K562 (cell line): ENCODE measurements at regions not wholly inside any gene's neighbourhood (a gene's known extent, or its start where the extent isn't known, plus 50 kb on each side); places are given as distances from the start of the nearest gene placed in this dataset.

Experiments
- ATF3 ChIP-seq, 2 experiments: fragments of 450-650 bp in 1 of 2; sonication (generic) in 1 of 2; formaldehyde crosslinking in 1 of 2; IDR thresholded peaks in 1 of 2; conservative IDR thresholded peaks in 1 of 2; 2 replicates each; pipeline versions ENCODE4 v1.6.1 to v1.8.1; 2016 to 2023; ENCODE audit warnings: mild to moderate bottlenecking in 2 of 2, moderate library complexity in 2 of 2, inconsistent platforms in 1 of 2, missing genetic modification reagents in 1 of 2
- CREBBP ChIP-seq: IDR thresholded peaks from one replicate; pipeline ENCODE4 v1.6.1; 2012; ENCODE audit warnings: low read depth, mild to moderate bottlenecking, control low read depth, inconsistent platforms, low read length
- EWSR1 ChIP-seq: fragments of 450-650 bp; IDR thresholded peaks from 2 replicates; pipeline ENCODE4 v1.6.1; 2018; ENCODE audit warnings: borderline replicate concordance, mild to moderate bottlenecking, low read depth, moderate library complexity; ENCODE audit not compliant: partially characterized antibody
- HOMEZ ChIP-seq: fragments of 250-450 bp; sonication (Bioruptor Pico); IDR thresholded peaks from 2 replicates; pipeline ENCODE4 v1.4.0; 2020; ENCODE audit warnings: mild to moderate bottlenecking, moderate library complexity
- NR1H2 ChIP-seq: sonication (generic); formaldehyde crosslinking; IDR thresholded peaks from 2 replicates; pipeline ENCODE4 v1.4.0; 2020; ENCODE audit warnings: mild to moderate bottlenecking, missing genetic modification reagents
- RB1 ChIP-seq: fragments of 450-650 bp; IDR thresholded peaks from 2 replicates; pipeline ENCODE4 v1.6.1; 2017; ENCODE audit warnings: low read depth, mild to moderate bottlenecking
- SNAPC5 ChIP-seq: fragments of 250-450 bp; sonication (Bioruptor Pico); IDR thresholded peaks from 2 replicates; pipeline ENCODE4 v1.8.0; 2021; ENCODE audit warnings: moderate library complexity, mild to moderate bottlenecking, inconsistent platforms
- TAF7 ChIP-seq: fragments of 450-650 bp; IDR thresholded peaks from 2 replicates; pipeline ENCODE4 v1.6.1; 2016; ENCODE audit warnings: missing genetic modification characterization, missing compliant biosample characterization
- ZNF280A ChIP-seq: fragments of 450-650 bp; IDR thresholded peaks from 2 replicates; pipeline ENCODE4 v1.6.1; 2018; ENCODE audit warnings: mild to moderate bottlenecking, low read depth; ENCODE audit not compliant: partially characterized antibody
- ZNF384 ChIP-seq: IDR thresholded peaks from 2 replicates; pipeline ENCODE4 v1.6.1; 2012; ENCODE audit warnings: low read depth, low read length, improper control_type of control experiment

- TF ChIP-seq ZNF280A: no peak
- TF ChIP-seq SNAPC5 (CRISPR knock-in tag): no peak
- TF ChIP-seq TAF7 (tag): no peak
- no peak for TF ChIP-seq CREBBP
- TF ChIP-seq RB1: no peak
- no peak for TF ChIP-seq EWSR1
- no peak for TF ChIP-seq ZNF384
- no peak for TF ChIP-seq HOMEZ (CRISPR knock-in tag)
- TF ChIP-seq NR1H2: no peak
- no peak for TF ChIP-seq ATF3 (IDR thresholded peaks at IDR 0.05)
- TF ChIP-seq ATF3 (CRISPR knock-in tag; conservative IDR thresholded peaks at IDR 0.05): no peak
Measured at GRCh38 chr14:56367416-56367815, 212.2 kb upstream of the TMEM260 start (continued).
